HG03039 (cell line): ENCODE measurements at regions not wholly inside any gene's neighbourhood (a gene's known extent, or its start where the extent isn't known, plus 50 kb on each side); places are given as distances from the start of the nearest gene placed in this dataset.
"Not testable (repeated sequence)": the region's sequence is repeated elsewhere in the genome, so short reads cannot be mapped to it uniquely, and the experiment has no call there.

Source experiments
- ATAC-seq: cut with Tn5 transposase; IDR thresholded peaks from one replicate; pipeline ENCODE4 v1.9.1; 2021; ENCODE audit warnings: mild to moderate bottlenecking, moderate library complexity; ENCODE audit not compliant: unreplicated experiment

DNA sequence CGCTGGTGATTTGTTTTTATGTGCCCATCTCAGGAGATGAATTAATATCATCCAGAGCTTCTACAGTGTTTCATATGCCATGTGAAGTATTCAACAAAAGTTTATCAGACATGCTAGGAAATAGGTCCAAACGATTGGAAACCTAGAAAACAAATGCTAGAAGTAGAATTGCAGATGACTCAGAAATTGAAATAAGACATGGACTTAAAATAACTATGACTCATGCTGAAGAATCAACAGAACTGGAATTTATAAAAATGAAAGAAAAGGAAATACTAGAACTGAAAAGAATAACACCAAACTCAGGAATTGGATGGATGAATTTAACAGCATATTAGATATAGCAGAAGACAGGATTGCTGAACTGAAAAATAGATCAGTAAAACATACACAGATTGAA lies 172.7 kb upstream of the GIMD1 start:
- ATAC-seq, result no peak

GRCh38 chr4:106530821-106531220 lies 162.2 kb upstream of the GIMD1 start:
- no peak for ATAC-seq

DNA sequence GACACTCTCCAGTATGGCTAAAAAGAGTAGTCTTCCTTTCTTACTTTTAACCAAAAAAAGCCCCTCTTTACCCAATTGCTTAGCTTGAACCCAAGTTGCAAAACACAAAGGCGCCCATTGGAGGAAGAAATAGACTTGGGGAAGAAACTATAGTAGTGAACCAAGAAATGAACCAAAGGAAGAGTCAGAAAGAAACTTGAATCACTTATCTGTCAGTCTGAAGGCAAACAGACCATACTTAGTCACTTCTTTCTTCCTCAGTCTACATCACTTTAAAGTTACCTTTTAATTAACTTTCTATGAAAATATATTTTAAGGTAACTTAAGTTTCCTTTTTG lies 161.4 kb upstream of the GIMD1 start:
- no peak for ATAC-seq

GRCh38 chr4:106529348-106530023 lies 160.9 kb upstream of the GIMD1 start:
- ATAC-seq, result no peak

GRCh38 chr4:106527316-106527715 lies 158.7 kb upstream of the GIMD1 start:
- ATAC-seq, result no peak

DNA sequence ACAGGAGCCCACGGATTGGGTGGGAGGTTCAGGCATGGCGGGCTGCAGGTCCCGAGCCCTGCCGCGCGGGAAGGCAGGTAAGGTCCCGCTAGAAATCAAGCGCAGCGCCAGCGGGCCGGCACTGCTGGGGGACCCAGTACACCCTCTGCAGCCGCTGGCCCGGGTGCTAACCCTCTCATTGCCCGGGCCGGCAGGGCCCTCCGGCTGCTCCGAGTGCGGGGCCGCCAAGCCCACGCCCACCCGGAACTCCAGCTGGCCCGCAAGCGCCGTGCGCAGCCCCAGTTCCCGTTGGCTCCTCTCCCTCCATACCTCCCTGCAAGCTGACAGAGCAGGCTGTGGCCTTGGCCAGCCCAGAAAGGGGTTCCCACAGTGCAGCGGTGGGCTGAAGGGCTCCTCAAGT lies 156.8 kb upstream of the GIMD1 start:
- ATAC-seq, result not testable (repeated sequence)

- not testable (repeated sequence) for ATAC-seq
Measured at GRCh38 chr4:106524772-106525171, 156.2 kb upstream of the GIMD1 start.

DNA sequence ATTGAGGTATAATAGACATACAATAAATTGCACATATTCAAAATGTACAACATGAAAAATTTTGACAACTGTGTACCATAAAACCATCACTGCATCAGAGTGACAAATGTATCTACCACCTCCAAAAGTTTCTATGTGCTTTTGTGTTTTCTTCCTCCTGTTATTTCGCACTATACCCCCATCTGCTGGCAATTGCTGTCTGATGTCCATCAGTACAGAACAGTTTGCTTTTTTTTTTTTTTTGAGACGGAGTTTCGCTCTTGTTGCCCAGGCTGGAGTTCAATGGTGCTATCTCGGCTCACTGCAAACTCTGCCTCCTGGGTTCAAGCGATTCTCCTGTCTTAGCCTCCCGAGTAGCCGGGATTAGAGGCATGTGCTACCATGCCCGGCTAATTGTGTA lies 154.3 kb upstream of the GIMD1 start:
- no peak for ATAC-seq

- ATAC-seq, result no peak
Measured at GRCh38 chr4:106512706-106513105, 144.1 kb upstream of the GIMD1 start.

DNA sequence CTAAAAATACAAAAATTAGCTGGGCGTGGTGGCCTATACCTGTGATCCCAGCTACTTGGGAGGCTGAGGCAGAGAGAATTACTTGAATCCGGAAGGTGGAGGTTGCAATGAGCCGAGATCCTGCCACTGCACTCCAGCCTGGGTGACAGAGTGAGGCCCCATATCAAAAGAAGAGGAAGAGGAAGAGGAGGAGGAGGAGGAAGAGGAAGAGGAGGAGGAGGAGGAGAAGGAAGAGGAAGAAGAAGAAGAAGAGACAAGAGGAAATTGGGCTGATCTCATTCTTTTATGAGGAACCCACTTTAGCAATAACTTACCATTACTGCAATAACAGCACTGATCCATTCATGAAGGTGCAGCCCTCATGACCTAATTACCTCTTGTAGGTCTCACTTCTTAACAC lies 138.9 kb upstream of the GIMD1 start:
- no peak for ATAC-seq

DNA sequence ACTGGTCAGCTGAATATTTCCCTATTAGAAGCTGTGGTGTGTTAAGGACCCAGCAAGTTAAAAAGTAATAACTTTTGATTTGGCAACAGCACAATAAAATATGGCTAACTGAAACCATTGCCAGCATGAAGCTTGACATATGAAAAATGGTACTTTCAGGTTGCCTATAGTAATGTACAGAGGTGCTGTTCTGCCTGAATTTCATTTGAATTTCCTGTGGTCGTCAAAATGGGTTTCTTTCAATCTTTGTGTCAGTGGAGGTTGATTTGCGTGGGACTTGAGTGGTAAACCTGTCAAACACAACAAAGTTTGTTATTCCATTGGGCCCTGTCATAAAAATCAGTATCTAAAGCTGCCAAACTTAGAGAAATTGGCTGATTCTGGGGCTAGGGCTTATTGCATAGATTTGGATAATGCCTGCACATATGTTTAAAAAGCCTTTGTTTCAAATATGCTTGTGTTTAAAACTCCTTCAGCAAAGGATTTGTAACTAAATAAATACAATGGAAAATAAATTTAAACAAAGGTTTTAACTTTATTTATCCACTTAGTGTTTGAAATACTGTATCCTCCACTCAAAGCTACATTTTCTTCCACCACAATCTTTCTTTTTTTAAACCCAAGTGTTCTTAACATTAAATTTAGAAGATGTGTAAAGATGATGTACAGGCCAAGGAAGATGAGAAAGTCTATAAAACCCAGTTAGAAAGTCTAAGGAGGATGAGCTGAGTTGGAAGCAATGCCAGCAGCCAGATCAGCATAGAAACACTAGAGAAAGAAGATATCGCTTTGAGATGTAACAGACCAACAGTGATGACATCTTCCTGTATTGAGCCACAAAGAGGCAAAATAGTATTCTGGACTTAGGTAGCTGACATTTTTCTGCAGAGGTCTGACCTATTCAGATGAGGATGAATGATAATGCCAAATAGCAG lies 134.8 kb upstream of the GIMD1 start:
- ATAC-seq, result no peak

GRCh38 chr4:106502106-106502699 lies 133.6 kb upstream of the GIMD1 start:
- ATAC-seq, result peak; percentile 70

DNA sequence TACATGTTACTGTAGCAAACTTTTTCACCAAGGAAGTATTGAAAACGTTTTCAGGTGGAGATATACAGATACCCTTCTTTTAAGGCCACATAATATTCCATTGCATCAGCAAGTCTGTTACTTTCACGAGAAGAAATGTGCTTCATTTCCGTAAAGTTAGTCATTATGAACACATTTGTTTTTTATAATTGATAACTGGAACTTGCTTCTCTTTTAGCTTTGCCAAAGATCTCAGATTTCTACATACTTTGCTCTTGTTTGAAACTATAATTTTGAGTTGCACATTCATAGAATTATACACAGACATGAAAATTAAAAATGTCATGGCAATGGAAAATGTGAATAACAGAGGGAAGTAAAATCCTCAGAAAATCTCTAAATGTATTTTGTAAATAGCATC lies 128.7 kb upstream of the GIMD1 start:
- no peak for ATAC-seq

DNA sequence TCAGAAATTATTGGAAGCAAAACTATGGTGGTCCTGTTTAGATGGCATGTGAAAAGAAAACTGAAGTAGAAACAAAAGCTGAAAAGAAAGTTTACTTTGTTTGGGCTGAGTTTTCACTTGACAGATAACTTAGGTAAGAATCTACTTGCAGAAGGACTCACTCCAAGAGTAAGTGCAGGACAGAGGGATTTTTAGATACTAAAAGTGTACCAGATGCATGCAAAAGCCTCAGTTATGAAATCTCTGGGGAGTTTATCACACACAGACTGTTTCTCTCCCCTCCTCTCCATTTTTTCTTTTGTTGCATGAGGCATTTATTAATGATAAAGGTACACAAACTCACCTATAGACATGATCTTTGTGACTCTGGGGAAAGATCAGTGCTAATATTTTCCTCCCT lies 127.5 kb upstream of the GIMD1 start:
- ATAC-seq, result no peak

DNA sequence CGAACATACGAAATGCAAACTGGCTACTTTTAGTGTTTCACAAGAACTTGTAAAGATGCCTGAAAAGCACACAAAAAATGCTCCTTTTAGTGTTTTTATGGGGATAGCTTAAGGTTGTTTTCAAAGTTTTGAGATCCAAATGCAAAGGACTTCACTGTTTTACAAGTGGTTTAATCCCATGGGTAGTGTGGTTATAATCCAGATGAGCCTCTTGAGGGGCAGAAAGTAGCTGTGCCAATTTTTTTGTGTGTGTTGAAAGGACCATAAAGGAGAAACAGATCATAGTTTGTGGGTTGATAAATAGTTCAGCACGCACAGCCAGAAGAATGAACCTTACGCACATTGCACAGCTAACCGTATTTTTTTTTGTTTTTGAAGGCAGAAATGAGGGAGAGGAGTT lies 126.9 kb upstream of the GIMD1 start:
- no peak for ATAC-seq

GRCh38 chr4:106494066-106494465 lies 125.5 kb upstream of the GIMD1 start:
- ATAC-seq, result no peak

DNA sequence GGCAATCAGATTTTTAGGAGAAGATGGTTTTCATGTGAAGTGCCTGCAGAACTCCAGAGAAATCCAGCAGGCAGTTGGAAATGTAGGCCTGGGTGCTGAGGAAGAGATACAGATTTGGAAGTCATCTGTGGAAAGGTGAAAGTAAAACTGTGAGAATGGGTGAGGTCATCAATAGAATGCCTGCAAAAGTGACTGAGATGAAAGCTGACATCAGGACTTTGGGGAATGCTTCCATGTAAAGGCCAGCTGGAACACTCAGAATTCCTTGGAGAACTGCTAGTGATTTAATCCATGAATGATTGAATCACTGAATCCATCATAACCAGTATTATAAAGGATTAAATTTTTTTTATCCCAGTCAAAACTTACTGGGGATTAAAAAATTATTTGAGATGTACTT lies 124.5 kb upstream of the GIMD1 start:
- no peak for ATAC-seq

- ATAC-seq, result no peak
Measured at GRCh38 chr4:106486533-106486932, 118.0 kb upstream of the GIMD1 start.

GRCh38 chr4:106481801-106482200 lies 113.2 kb upstream of the GIMD1 start:
- ATAC-seq, result no peak

DNA sequence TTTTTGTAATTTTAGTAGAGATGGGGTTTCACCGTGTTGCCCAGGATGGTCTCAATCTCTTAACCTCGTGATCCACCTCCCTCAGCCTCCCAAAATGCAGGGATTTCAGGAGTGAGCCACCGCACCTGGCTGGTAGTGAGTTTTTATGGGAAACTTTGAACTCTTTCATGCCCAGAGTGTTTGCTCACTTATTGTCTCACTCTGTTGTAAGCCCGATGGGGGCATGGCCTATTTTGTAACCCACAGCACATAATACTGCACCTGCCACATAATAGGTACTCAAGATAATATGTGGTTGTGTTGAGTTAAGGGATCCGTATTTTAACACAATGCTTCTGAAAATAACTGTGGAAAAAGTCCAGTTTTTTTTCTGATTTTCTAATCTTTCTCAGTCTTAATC lies 109.6 kb upstream of the GIMD1 start:
- ATAC-seq, result no peak

DNA sequence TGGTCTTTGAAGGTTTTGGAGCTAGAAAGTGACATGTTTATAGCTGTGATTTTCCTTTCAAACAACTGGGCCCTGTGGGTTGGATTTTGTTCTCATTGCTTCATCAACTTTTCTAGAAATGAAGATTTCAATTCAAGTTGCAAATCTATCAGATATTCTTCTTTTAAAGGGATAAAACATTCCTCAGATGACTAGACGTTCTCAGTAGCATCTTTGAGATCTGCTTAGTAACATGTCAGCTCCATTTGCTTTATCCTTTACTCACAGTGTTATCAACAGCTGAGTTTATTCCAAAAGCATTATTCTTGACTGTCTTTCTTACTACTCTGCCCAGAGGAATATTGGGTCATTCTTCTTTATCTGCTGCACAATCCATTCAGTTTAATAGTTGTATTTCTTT lies 108.2 kb upstream of the GIMD1 start:
- no peak for ATAC-seq

DNA sequence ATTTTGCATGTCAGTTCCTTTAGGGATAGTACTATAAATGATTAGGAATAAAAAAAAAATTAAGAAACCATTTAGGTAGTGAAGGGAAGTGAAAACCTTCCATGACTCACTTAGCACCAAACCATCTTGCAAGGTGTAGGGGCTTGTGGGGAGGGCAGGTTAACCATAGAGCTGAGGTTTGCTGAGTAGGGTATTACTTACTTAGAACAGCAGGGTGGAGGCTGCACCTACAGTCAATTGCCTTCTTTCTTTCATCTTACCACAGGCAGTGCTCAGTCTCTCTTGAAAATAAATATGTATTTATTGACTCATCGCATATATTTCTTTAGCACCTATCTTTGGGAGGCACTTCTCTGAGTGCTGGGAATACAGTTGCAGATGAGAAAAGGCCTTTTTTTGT lies 104.9 kb upstream of the GIMD1 start:
- no peak for ATAC-seq
